ENCODE measurements at regions not wholly inside any gene's neighbourhood (a gene's known extent, or its start where the extent isn't known, plus 50 kb on each side); places are given as distances from the start of the nearest gene placed in this dataset.

GRCh38 chr1:108049178-108049819 lies 84.3 kb upstream of the VAV3 start:
- no peak overlapping the region for H3K23ac ChIP-seq (ENCODE audit: insufficient read length, low read depth, low read length)
- peaks cover 4% of the 10 kb centered on the region for H3K27me3 Mint-ChIP-seq (ENCODE audit: low read depth)
- WGBS (ENCODE audit: extremely low coverage, insufficient read length, low lambda C conversion rate): no CpG with 5 or more reads among the region's 6 CpGs

More at GRCh38 chr1:108049178-108049819, 84.3 kb upstream of the VAV3 start:
- no peaks in the 10 kb centered on the region for H3K23me2 ChIP-seq (ENCODE audit: insufficient read length, low read depth, low read length, poor library complexity, severe bottlenecking)
- H3K18ac ChIP-seq (ENCODE audit: insufficient read length, low read depth, low read length): no peak overlapping the region
- H3T11ph ChIP-seq (ENCODE audit: low read length): no peak overlapping the region
- no peak overlapping the region for H3K4me2 ChIP-seq (ENCODE audit: insufficient read depth, insufficient read length, low read length)
- H3K36me3 Mint-ChIP-seq (ENCODE audit: insufficient read depth in 1 of 3, low read depth in 3 of 3): no peaks in the 10 kb centered on the region
- no peaks in the 10 kb centered on the region for H3K27me3 ChIP-seq (ENCODE audit: insufficient read depth, low read length)
- H2AK5ac ChIP-seq (ENCODE audit: insufficient read length, low read length): no peak overlapping the region
- no peak overlapping the region for H3K4ac ChIP-seq (ENCODE audit: low read depth, low read length)
- H2BK120ac ChIP-seq (ENCODE audit: low read depth, low read length, poor library complexity, severe bottlenecking): no peak overlapping the region
- no peak overlapping the region for H3K27ac ChIP-seq (ENCODE audit: insufficient read length, low read depth, low read length)
- H3K14ac ChIP-seq (ENCODE audit: insufficient read depth, low read length): no peak overlapping the region
- H3K9ac ChIP-seq (ENCODE audit: extremely low read depth, insufficient read length, low read length): no peak overlapping the region
- H3K4me3 Mint-ChIP-seq: no peak overlapping the region
- no peak overlapping the region for H3K56ac ChIP-seq (ENCODE audit: insufficient read length, low read depth, low read length)
- H3K79me2 ChIP-seq (ENCODE audit: insufficient read depth, low read length): no peaks in the 10 kb centered on the region
- peak; percentile 68 for DNase-seq
- H3K4me1 ChIP-seq (ENCODE audit: insufficient read depth, low read length): peaks cover 27% of the 10 kb centered on the region
- no peaks in the 10 kb centered on the region for H4K20me1 ChIP-seq (ENCODE audit: control insufficient read depth, insufficient read depth, insufficient read length)
- H3K9me3 Mint-ChIP-seq: no peaks in the 10 kb centered on the region
- TF ChIP-seq, protein P1, sequence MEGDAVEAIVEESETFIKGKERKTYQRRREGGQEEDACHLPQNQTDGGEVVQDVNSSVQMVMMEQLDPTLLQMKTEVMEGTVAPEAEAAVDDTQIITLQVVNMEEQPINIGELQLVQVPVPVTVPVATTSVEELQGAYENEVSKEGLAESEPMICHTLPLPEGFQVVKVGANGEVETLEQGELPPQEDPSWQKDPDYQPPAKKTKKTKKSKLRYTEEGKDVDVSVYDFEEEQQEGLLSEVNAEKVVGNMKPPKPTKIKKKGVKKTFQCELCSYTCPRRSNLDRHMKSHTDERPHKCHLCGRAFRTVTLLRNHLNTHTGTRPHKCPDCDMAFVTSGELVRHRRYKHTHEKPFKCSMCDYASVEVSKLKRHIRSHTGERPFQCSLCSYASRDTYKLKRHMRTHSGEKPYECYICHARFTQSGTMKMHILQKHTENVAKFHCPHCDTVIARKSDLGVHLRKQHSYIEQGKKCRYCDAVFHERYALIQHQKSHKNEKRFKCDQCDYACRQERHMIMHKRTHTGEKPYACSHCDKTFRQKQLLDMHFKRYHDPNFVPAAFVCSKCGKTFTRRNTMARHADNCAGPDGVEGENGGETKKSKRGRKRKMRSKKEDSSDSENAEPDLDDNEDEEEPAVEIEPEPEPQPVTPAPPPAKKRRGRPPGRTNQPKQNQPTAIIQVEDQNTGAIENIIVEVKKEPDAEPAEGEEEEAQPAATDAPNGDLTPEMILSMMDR (conservative IDR thresholded peaks at IDR 0.05): peak; percentile 68
- no peak overlapping the region for H4K5ac ChIP-seq (ENCODE audit: insufficient read length, low read depth, low read length)
- peaks cover 23 to 28% of the 10 kb centered on the region in 2 experiments; a peak in 3 of 4 replicates for H3K4me1 Mint-ChIP-seq
- H2BK20ac ChIP-seq (ENCODE audit: low read depth, low read length, poor library complexity, severe bottlenecking): no peak overlapping the region
- no peak overlapping the region; a peak in 1 of 7 replicates for H3K27ac Mint-ChIP-seq
- H4K8ac ChIP-seq (replicated peaks; ENCODE audit: insufficient read length, low read depth, low read length): no peak overlapping the region
- H3K9me3 ChIP-seq (ENCODE audit: control insufficient read depth, low read depth, low read length): no peaks in the 10 kb centered on the region
- H4K91ac ChIP-seq (ENCODE audit: insufficient read length, low read depth, low read length): no peak overlapping the region
- H2BK12ac ChIP-seq (ENCODE audit: insufficient read length, low read depth, low read length): no peak overlapping the region
- H2AFZ ChIP-seq (ENCODE audit: low read length): no peak overlapping the region
- H2BK15ac ChIP-seq (ENCODE audit: low read depth, low read length): no peak overlapping the region
- no peak overlapping the region for H2BK5ac ChIP-seq (ENCODE audit: insufficient read length, low read length)
- no peaks in the 10 kb centered on the region for H3K79me1 ChIP-seq (ENCODE audit: insufficient read depth, low read depth, low read length, poor library complexity, severe bottlenecking)
